ENCODE measurements at regions not wholly inside any gene's neighbourhood (a gene's known extent, or its start where the extent isn't known, plus 50 kb on each side); places are given as distances from the start of the nearest gene placed in this dataset.

DNA sequence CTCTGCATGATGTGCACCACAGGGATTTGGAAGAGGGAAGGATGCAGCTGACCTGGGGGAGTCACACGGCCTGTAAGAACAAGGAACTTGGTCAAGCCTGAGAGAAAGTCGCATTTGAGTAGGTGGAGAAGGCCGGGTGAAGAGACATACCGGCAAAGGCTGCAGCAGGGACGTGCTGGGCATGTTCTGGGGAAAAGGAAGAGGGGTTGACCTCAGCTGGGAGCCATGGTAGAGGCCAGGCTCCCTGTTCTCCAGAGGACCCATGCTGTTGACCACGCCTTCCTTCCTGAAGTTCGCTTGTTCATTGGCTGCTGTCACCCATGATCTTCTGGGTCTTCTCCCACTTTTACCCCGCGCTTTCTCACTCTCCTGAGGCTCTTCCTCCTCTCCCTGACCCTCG is 84.5 kb downstream of the HTR5A start:
- DNase-seq (ENCODE audit: extremely low spot score), result peak; percentile 89
- Histone ChIP-seq H3K9me3 (peaks cover 0 to 5% (median 0%) of the 10 kb centered on the region in 4 donors), H3K27me3 (peaks cover 0 to 22% (median 0%) of the 10 kb centered on the region in 4 donors), H3K27ac (replicated peaks in 1 of 4) (no peak overlapping the region), H3K36me3 (no peaks in the 10 kb centered on the region), H3K4me1 (no peaks in the 10 kb centered on the region), H3K4me3 (no peak overlapping the region)
- intact Hi-C loops (cut with DNase I), result no loop called here
- 71% methylated on average over 10 of the region's 10 CpGs for WGBS
- TF ChIP-seq, protein P1, sequence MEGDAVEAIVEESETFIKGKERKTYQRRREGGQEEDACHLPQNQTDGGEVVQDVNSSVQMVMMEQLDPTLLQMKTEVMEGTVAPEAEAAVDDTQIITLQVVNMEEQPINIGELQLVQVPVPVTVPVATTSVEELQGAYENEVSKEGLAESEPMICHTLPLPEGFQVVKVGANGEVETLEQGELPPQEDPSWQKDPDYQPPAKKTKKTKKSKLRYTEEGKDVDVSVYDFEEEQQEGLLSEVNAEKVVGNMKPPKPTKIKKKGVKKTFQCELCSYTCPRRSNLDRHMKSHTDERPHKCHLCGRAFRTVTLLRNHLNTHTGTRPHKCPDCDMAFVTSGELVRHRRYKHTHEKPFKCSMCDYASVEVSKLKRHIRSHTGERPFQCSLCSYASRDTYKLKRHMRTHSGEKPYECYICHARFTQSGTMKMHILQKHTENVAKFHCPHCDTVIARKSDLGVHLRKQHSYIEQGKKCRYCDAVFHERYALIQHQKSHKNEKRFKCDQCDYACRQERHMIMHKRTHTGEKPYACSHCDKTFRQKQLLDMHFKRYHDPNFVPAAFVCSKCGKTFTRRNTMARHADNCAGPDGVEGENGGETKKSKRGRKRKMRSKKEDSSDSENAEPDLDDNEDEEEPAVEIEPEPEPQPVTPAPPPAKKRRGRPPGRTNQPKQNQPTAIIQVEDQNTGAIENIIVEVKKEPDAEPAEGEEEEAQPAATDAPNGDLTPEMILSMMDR (IDR thresholded peaks at IDR 0.05), result no peak
- TF ChIP-seq POLR2A (IDR thresholded peaks at IDR 0.05; ENCODE audit: low read depth) (no peak), POLR2AphosphoS5 (IDR thresholded peaks at IDR 0.05) (no peak), EP300 (IDR thresholded peaks at IDR 0.05) (no peak)

DNA sequence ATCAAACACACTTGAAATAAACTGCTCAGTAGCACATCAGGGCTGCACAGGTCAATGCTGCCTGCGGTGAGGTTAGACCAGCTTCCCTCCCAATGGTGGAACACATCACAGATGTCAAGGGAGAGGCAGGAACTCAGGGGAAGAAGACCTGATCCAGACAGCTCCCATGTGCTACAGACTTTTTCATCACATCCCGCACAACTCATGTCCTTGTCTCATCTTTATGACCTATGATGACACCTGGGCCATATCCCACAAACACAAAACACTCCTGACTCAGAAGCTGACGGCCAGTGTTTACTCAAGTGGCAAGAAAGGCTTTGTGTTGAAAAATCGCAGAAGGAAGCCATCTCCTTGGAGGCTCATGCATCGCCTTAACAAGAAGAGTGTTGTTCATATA is 91.6 kb downstream of the HTR5A start:
- Histone ChIP-seq H3K9me3 (peaks cover 0 to 5% (median 0%) of the 10 kb centered on the region in 4 donors), H3K4me3 (no peak overlapping the region)
- WGBS, result 38% methylated on average over 5 of the region's 5 CpGs

DNA sequence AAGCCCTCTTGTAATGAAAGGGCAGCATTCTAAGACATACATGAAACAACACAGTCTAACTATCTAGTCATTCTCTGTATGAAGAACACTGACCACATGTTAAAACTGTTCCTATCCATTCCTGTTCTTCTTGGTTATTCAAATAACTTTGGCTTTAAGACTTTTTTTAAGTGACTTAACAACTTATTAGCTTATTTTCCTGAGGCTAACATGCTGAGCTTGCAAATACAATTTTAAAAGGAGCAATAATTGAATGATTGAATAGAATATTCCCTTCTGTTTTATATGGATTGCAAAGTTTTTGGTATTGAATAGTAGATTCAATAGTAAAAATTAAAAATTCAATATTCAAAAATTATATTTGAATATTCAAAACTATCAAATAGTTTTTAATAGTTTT is 92.3 kb downstream of the HTR5A start:
- TF ChIP-seq POLR2A (IDR thresholded peaks at IDR 0.05; ENCODE audit: low read depth) (no peak), POLR2AphosphoS5 (IDR thresholded peaks at IDR 0.05) (no peak), EP300 (IDR thresholded peaks at IDR 0.05) (no peak)
- TF ChIP-seq, protein P1 (IDR thresholded peaks at IDR 0.05), result no peak
- intact Hi-C loops (cut with DNase I), result no loop called here
- H3K27ac ChIP-seq (replicated peaks in 1 of 4), result no peak overlapping the region

More for the DNA sequence above, 91.6 kb downstream of the HTR5A start:
- Histone ChIP-seq H3K27ac (replicated peaks in 1 of 4) (no peak overlapping the region), H3K36me3 (no peaks in the 10 kb centered on the region), H3K27me3 (peaks cover 0 to 4% (median 0%) of the 10 kb centered on the region in 4 donors), H3K4me1 (no peaks in the 10 kb centered on the region)
- peak; percentile 88 for DNase-seq (ENCODE audit: extremely low spot score)
- TF ChIP-seq POLR2A (IDR thresholded peaks at IDR 0.05; ENCODE audit: low read depth), result no peak
- TF ChIP-seq, protein P1 (IDR thresholded peaks at IDR 0.05), result no peak
- TF ChIP-seq POLR2AphosphoS5 (IDR thresholded peaks at IDR 0.05), result no peak
- TF ChIP-seq EP300 (IDR thresholded peaks at IDR 0.05), result no peak
- intact Hi-C loops (cut with DNase I), result no loop called here

DNA sequence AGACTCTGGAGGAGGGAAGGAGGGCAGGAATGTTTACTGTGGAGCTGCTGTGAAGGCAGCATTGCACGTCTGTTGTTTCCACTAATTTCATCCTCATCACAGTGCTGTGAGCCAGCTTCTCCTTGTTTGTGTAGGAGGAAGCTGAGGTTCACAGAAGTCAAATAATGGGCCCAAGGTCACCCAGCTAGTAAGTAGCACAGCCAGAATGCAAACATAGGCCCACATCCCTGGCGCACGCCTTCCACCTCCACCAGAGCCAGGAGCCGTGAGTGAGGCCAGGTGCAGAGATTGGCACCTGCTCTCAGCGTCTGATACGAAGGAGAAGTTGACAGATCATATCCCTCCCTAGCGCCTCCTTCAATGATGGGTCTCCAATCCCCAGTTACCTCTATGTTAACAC is 93.6 kb downstream of the HTR5A start:
- Histone ChIP-seq H3K27ac (replicated peaks in 1 of 4) (no peak overlapping the region), H3K36me3 (no peaks in the 10 kb centered on the region), H3K4me1 (no peaks in the 10 kb centered on the region), H3K9me3 (no peaks in the 10 kb centered on the region), H3K4me3 (no peak overlapping the region), H3K27me3 (peaks cover 0 to 13% (median 0%) of the 10 kb centered on the region in 4 donors)
- TF ChIP-seq EP300 (IDR thresholded peaks at IDR 0.05), result no peak
- no peak for TF ChIP-seq POLR2AphosphoS5 (IDR thresholded peaks at IDR 0.05)
- TF ChIP-seq, protein P1 (IDR thresholded peaks at IDR 0.05), result no peak
- TF ChIP-seq POLR2A (IDR thresholded peaks at IDR 0.05; ENCODE audit: low read depth), result no peak
- DNase-seq (ENCODE audit: extremely low spot score), result peak; percentile 62
- 75% methylated on average over 7 of the region's 7 CpGs for WGBS
- intact Hi-C loops (cut with DNase I), result no loop called here

More for the DNA sequence above, 92.3 kb downstream of the HTR5A start:
- Histone ChIP-seq H3K4me1 (no peaks in the 10 kb centered on the region), H3K27me3 (peaks cover 0 to 4% (median 0%) of the 10 kb centered on the region in 4 donors), H3K36me3 (no peaks in the 10 kb centered on the region), H3K4me3 (no peak overlapping the region), H3K9me3 (peaks cover 0 to 5% (median 0%) of the 10 kb centered on the region in 4 donors)
- DNase-seq (ENCODE audit: extremely low spot score), result no peak

DNA sequence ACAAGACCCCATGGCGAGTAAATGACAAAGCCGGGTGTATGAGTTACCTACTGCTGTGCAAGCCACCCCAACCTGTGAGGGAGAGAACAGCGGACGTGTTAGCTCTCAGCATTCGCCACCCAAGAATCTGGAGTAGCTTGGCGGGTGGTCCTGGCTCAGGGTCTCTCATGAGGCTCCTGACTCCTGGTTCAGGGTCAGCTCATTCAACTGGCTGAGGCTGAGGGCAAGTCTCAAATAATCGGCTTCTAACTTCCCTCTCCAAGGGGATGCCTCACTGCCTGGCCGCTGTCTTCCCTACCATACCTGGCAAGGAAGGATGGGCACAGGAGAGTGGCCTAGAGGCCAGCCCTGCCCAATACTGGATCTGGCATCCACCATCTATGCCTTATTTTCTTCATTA is 94.2 kb downstream of the HTR5A start:
- TF ChIP-seq, protein P1 (IDR thresholded peaks at IDR 0.05), result no peak
- no peak for TF ChIP-seq EP300 (IDR thresholded peaks at IDR 0.05)
- no peak for TF ChIP-seq POLR2A (IDR thresholded peaks at IDR 0.05; ENCODE audit: low read depth)
- TF ChIP-seq POLR2AphosphoS5 (IDR thresholded peaks at IDR 0.05), result no peak
- Histone ChIP-seq H3K36me3 (no peaks in the 10 kb centered on the region), H3K27ac (replicated peaks in 1 of 4) (no peak overlapping the region), H3K4me3 (no peak overlapping the region), H3K9me3 (no peaks in the 10 kb centered on the region), H3K4me1 (no peaks in the 10 kb centered on the region), H3K27me3 (peaks cover 0 to 19% (median 0%) of the 10 kb centered on the region in 4 donors)
- DNase-seq (ENCODE audit: extremely low spot score), result peak; percentile 39
- 84% methylated on average over 8 of the region's 8 CpGs for WGBS
- intact Hi-C loops (cut with DNase I), result no loop called here
